Neural progenitor cell (in vitro differentiated cells): ENCODE measurements at regions not wholly inside any gene's neighbourhood (a gene's known extent, or its start where the extent isn't known, plus 50 kb on each side); places are given as distances from the start of the nearest gene placed in this dataset.

Experiments
- DNase-seq: peaks from one replicate; pipeline ENCODE4 v3.0.0-alpha.2; 2016; ENCODE audit warnings: low spot score
- H2AFZ ChIP-seq: fragments of 200-600 bp; sonication (generic); replicated peaks from 2 replicates; pipeline ENCODE4 v1.6.1; 2016; ENCODE audit warnings: antibody characterized with exemption
- H3F3A ChIP-seq: fragments of 200-600 bp; sonication (generic); 2 replicates; pipeline ENCODE4 v1.6.1; 2016; ENCODE audit warnings: antibody characterized with exemption, low read depth
- H3K27ac ChIP-seq: fragments of 200-600 bp; sonication (generic); 2 replicates; pipeline ENCODE4 v1.5.1; 2016; ENCODE audit warnings: mild to moderate bottlenecking
- H3K27me3 ChIP-seq: fragments of 200-600 bp; sonication (generic); 2 replicates; pipeline ENCODE4 v1.6.1; 2016; ENCODE audit warnings: mild to moderate bottlenecking, moderate library complexity
- H3K36me3 ChIP-seq: fragments of 200-600 bp; sonication (generic); 2 replicates; pipeline ENCODE4 v1.5.1; 2016
- H3K4me1 ChIP-seq: fragments of 200-600 bp; sonication (generic); 2 replicates; pipeline ENCODE4 v1.6.1; 2016; ENCODE audit warnings: mixed run types
- H3K4me2 ChIP-seq: fragments of 200-600 bp; sonication (generic); 2 replicates; pipeline ENCODE4 v1.6.1; 2016
- H3K4me3 ChIP-seq: fragments of 200-600 bp; sonication (generic); 2 replicates; pipeline ENCODE4 v1.5.1; 2016
- H3K79me2 ChIP-seq: fragments of 200-600 bp; sonication (generic); 2 replicates; pipeline ENCODE4 v1.6.1; 2016; ENCODE audit warnings: low read depth
- H3K9ac ChIP-seq: fragments of 200-600 bp; sonication (generic); 2 replicates; pipeline ENCODE4 v1.6.1; 2016
- H3K9me3 ChIP-seq: fragments of 200-600 bp; sonication (generic); 2 replicates; pipeline ENCODE4 v1.5.1; 2016; ENCODE audit warnings: low read depth
- H4K20me1 ChIP-seq: fragments of 200-600 bp; sonication (generic); 2 replicates; pipeline ENCODE4 v1.6.1; 2016; ENCODE audit warnings: low read depth
- H3K27ac Mint-ChIP-seq: 3 replicates; pipeline ENCODE4 v1.8.0; 2021; ENCODE audit warnings: mixed read lengths
- H3K27me3 Mint-ChIP-seq: 2 replicates; pipeline ENCODE4 v1.8.0; 2022; ENCODE audit warnings: low read depth, mild to moderate bottlenecking, inconsistent platforms, moderate library complexity, mixed read lengths; ENCODE audit not compliant: insufficient read depth
- H3K36me3 Mint-ChIP-seq: 3 replicates; pipeline ENCODE4 v1.8.0; 2021; ENCODE audit warnings: mixed read lengths
- H3K4me1 Mint-ChIP-seq: 3 replicates; pipeline ENCODE4 v1.8.0; 2021; ENCODE audit warnings: mixed read lengths
- H3K4me3 Mint-ChIP-seq: 3 replicates; pipeline ENCODE4 v1.8.0; 2021; ENCODE audit warnings: mild to moderate bottlenecking, moderate library complexity, mixed read lengths
- H3K9me3 Mint-ChIP-seq: 3 replicates; pipeline ENCODE4 v1.8.0; 2020; ENCODE audit warnings: mixed read lengths
- EZH2 ChIP-seq: fragments of 200-600 bp; sonication (generic); IDR thresholded peaks from 2 replicates; pipeline ENCODE4 v1.6.1; 2017; ENCODE audit warnings: antibody characterized with exemption, mild to moderate bottlenecking, moderate library complexity
- EZH2phosphoT487 ChIP-seq: fragments of 200-600 bp; sonication (generic); IDR thresholded peaks from 2 replicates; pipeline ENCODE4 v1.6.1; 2017; ENCODE audit warnings: antibody characterized with exemption
- TF ChIP-seq, protein P1 (sequence below): fragments of 200-600 bp; sonication (generic); IDR thresholded peaks from 2 replicates; pipeline ENCODE4 v1.5.1; 2017; ENCODE audit warnings: antibody characterized with exemption, mild to moderate bottlenecking

DNA sequence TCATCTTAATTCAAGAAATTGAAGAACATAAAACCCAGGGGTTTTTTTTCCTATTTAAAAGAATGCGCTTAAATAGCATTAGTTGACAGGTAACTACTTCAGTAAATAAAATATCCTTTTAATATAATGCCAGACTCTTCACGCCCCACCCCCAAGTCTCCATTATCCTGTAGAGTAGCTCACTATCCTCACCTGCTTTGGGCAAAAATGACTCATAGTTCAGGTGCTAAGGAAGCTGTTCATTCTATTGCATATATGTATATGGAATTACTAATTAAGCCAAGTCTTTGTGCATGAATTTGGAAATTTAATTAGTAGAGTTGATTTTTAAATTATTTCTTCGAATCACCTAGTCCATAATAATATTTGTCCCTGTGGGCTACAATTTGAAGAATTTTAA is 656.8 kb upstream of the ANKRD30A start:
- H3K36me3 Mint-ChIP-seq: no peaks in the 10 kb centered on the region
- DNase-seq: no peak
- H3K9me3 Mint-ChIP-seq: no peaks in the 10 kb centered on the region
- Histone ChIP-seq H3K27me3 (no peaks in the 10 kb centered on the region), H3K4me2 (no peak overlapping the region), H3K4me3 (no peak overlapping the region), H4K20me1 (no peaks in the 10 kb centered on the region), H3K9me3 (no peaks in the 10 kb centered on the region), H3F3A (no peaks in the 10 kb centered on the region), H3K36me3 (no peaks in the 10 kb centered on the region), H2AFZ (no peak overlapping the region), H3K79me2 (no peaks in the 10 kb centered on the region), H3K9ac (no peak overlapping the region), H3K4me1 (no peaks in the 10 kb centered on the region), H3K27ac (no peak overlapping the region)
- H3K27ac Mint-ChIP-seq: no peak overlapping the region
- TF ChIP-seq EZH2 (no peak), EZH2phosphoT487 (no peak)
- TF ChIP-seq, protein P1, sequence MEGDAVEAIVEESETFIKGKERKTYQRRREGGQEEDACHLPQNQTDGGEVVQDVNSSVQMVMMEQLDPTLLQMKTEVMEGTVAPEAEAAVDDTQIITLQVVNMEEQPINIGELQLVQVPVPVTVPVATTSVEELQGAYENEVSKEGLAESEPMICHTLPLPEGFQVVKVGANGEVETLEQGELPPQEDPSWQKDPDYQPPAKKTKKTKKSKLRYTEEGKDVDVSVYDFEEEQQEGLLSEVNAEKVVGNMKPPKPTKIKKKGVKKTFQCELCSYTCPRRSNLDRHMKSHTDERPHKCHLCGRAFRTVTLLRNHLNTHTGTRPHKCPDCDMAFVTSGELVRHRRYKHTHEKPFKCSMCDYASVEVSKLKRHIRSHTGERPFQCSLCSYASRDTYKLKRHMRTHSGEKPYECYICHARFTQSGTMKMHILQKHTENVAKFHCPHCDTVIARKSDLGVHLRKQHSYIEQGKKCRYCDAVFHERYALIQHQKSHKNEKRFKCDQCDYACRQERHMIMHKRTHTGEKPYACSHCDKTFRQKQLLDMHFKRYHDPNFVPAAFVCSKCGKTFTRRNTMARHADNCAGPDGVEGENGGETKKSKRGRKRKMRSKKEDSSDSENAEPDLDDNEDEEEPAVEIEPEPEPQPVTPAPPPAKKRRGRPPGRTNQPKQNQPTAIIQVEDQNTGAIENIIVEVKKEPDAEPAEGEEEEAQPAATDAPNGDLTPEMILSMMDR: no peak
- H3K4me3 Mint-ChIP-seq: no peak overlapping the region
- no peaks in the 10 kb centered on the region for H3K27me3 Mint-ChIP-seq
- H3K4me1 Mint-ChIP-seq: no peaks in the 10 kb centered on the region

DNA sequence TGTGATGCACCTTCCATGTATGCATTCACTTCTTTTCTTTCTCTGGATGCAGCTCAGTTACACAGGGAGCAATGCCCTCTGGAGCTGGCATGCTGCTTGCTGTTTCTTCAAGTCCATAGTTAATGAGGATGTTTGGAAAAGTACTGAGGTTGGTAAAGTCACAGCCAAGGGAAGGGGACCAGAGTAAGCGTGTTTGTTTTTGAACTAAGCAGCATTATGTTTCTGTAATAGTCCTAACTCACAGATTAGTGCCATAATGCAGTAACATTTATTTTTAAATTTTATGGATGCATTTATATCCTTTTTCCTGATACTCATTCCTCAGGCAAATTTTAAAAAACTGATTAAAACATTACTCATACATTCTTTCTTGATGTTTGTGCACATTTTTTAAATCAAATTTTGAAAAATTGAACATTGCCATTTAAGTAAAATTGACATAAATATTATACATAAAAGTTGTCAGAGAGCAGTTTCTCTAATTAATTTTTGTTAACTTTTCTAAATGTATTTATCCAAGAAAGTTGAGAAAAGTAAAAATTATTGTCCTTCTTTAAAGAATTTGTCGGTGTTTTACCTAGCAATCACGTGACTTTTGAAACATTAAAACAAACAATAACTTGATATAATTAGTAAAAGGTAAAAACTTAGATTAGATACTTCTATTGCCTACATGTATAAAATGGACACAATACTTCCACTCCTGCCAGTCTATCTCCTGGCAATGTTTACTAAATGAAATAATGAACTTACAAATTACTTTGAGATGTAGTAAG is 659.6 kb upstream of the ANKRD30A start:
- Mint-ChIP-seq H3K4me1 (no peaks in the 10 kb centered on the region), H3K9me3 (no peaks in the 10 kb centered on the region), H3K4me3 (no peak overlapping the region), H3K27me3 (no peaks in the 10 kb centered on the region), H3K36me3 (no peaks in the 10 kb centered on the region), H3K27ac (no peak overlapping the region)
- no peak overlapping the region for H3K4me3 ChIP-seq
- no peaks in the 10 kb centered on the region for H3K27me3 ChIP-seq
- no peaks in the 10 kb centered on the region for H4K20me1 ChIP-seq
- H3K9ac ChIP-seq: no peak overlapping the region
- no peak for TF ChIP-seq EZH2
- TF ChIP-seq EZH2phosphoT487: no peak
- TF ChIP-seq, protein P1: no peak
- no peak for DNase-seq
- no peaks in the 10 kb centered on the region for H3K4me1 ChIP-seq
- H3K27ac ChIP-seq: no peak overlapping the region
- no peaks in the 10 kb centered on the region for H3F3A ChIP-seq
- no peaks in the 10 kb centered on the region for H3K9me3 ChIP-seq
- H2AFZ ChIP-seq: no peak overlapping the region
- no peak overlapping the region for H3K4me2 ChIP-seq
- no peaks in the 10 kb centered on the region for H3K79me2 ChIP-seq
- H3K36me3 ChIP-seq: no peaks in the 10 kb centered on the region

DNA sequence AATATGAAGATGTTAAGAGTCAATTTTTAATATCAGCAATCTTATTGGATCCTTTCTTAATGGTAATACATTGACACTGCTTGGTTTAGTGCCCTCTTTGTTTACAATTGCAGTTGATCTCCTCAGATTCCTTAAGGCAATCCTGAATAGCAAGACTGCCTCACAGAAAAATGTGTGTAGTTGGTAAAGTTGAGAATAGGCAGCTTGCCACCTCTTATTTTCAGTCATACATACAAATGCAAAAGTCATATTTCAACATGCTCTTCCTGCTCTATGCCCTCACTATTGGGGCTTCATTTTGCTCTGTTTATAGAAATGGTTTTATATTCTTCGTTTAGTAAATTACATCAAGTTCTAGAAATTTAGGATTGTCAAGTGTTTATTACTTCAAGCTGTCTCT is 661.1 kb upstream of the ANKRD30A start:
- H3F3A ChIP-seq: no peaks in the 10 kb centered on the region
- no peaks in the 10 kb centered on the region for H3K4me1 ChIP-seq
- Mint-ChIP-seq H3K27me3 (no peaks in the 10 kb centered on the region), H3K4me1 (no peaks in the 10 kb centered on the region), H3K27ac (no peak overlapping the region), H3K9me3 (no peaks in the 10 kb centered on the region), H3K36me3 (no peaks in the 10 kb centered on the region), H3K4me3 (no peak overlapping the region)
- H3K27ac ChIP-seq: no peak overlapping the region
- no peaks in the 10 kb centered on the region for H3K27me3 ChIP-seq
- no peaks in the 10 kb centered on the region for H3K79me2 ChIP-seq
- no peaks in the 10 kb centered on the region for H4K20me1 ChIP-seq
- H3K36me3 ChIP-seq: no peaks in the 10 kb centered on the region
- no peak for DNase-seq
- H2AFZ ChIP-seq: no peak overlapping the region
- H3K4me2 ChIP-seq: no peak overlapping the region
- H3K4me3 ChIP-seq: no peak overlapping the region
- H3K9me3 ChIP-seq: no peaks in the 10 kb centered on the region
- no peak overlapping the region for H3K9ac ChIP-seq
- no peak for TF ChIP-seq EZH2phosphoT487
- TF ChIP-seq EZH2: no peak
- TF ChIP-seq, protein P1: no peak
